Hepatocyte (in vitro differentiated cells): ENCODE measurements at regions not wholly inside any gene's neighbourhood (a gene's known extent, or its start where the extent isn't known, plus 50 kb on each side); places are given as distances from the start of the nearest gene placed in this dataset.

ENCODE experiments used
- CTCF ChIP-seq: fragments of 200-600 bp; sonication (generic); IDR thresholded peaks from 2 replicates; pipeline ENCODE4 v1.5.1; 2016; ENCODE audit warnings: antibody characterized with exemption, mild to moderate bottlenecking; ENCODE audit not compliant: poor library complexity
- EZH2phosphoT487 ChIP-seq: fragments of 200-600 bp; sonication (generic); IDR thresholded peaks from one replicate; pipeline ENCODE4 v1.6.1; 2018; ENCODE audit warnings: antibody characterized with exemption, mild to moderate bottlenecking, low read depth, moderate library complexity; ENCODE audit not compliant: unreplicated experiment, severe bottlenecking

GRCh38 chr19:29402563-29402962, 123.2 kb upstream of the VSTM2B start:
- TF ChIP-seq CTCF (no peak), EZH2phosphoT487 (no peak)
